Left ventricle myocardium inferior (tissue), 1 donor: ENCODE measurements at regions not wholly inside any gene's neighbourhood (a gene's known extent, or its start where the extent isn't known, plus 50 kb on each side); places are given as distances from the start of the nearest gene placed in this dataset.
"Not testable (repeated sequence)": the region's sequence is repeated elsewhere in the genome, so short reads cannot be mapped to it uniquely, and the experiment has no call there.

Experiments used
- DNase-seq: peaks from one replicate; pipeline ENCODE4 v3.0.0-alpha.2; 2020
- H3K27ac ChIP-seq: fragments of 200-600 bp; replicated peaks from 2 replicates; pipeline ENCODE4 v1.8.0; 2021
- H3K27me3 ChIP-seq: fragments of 200-600 bp; 2 replicates; pipeline ENCODE4 v1.8.0; 2021; ENCODE audit warnings: low read depth
- H3K36me3 ChIP-seq: fragments of 200-600 bp; 2 replicates; pipeline ENCODE4 v1.8.0; 2021
- H3K4me1 ChIP-seq: fragments of 200-600 bp; 2 replicates; pipeline ENCODE4 v1.8.0; 2021
- H3K4me3 ChIP-seq: fragments of 200-600 bp; 2 replicates; pipeline ENCODE4 v1.8.0; 2021; ENCODE audit warnings: mild to moderate bottlenecking, moderate library complexity
- H3K9me3 ChIP-seq: fragments of 200-600 bp; replicated peaks from 2 replicates; pipeline ENCODE4 v1.8.0; 2021
- intact Hi-C: fragments of 100-400 bp; cut with micrococcal nuclease; formaldehyde crosslinking; loops from one replicate; pipeline ENCODE4 v1.11.0; 2022
- TF ChIP-seq, protein P1 (sequence below): fragments of 200-600 bp; IDR thresholded peaks from 2 replicates; pipeline ENCODE4 v1.8.0; 2021; ENCODE audit warnings: antibody characterized with exemption, mild to moderate bottlenecking, borderline replicate concordance
- donor health status: DM: no; HTN: yes; CAD: no; lungs with severe emphysema.

DNA sequence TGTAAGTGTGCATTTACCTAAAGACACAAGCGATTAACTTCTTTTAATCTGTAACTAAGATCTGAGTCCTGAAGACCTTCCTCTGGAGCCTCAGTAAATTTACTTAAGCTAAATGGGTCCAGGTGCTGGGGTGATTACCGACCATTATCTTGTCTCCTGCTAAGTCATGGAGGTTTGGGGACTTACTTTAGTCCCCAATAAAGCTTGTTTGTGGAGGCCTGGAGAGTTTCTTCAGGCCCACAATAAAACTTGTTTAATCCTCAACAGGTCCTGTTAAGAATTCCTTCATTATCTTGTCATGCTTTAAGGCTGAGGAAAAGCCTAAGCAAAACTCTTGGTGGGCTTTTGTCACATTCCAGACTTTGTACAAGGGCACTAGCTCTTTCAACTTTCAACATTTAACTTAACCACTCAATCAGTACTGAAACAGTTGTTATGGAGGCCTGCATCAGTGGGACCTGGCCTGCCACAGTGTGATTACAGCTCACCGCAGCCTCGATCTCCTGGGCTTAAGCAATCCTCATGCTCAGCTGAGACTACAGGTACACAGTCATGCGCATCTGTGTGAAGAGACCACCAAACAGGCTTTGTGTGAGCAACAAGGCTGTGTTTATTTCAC is 84.0 kb downstream of the FMO4 start:
- DNase-seq, result no peak
- no peak overlapping the region for H3K4me3 ChIP-seq
- H3K27me3 ChIP-seq, result no peaks in the 10 kb centered on the region
- TF ChIP-seq, protein P1, sequence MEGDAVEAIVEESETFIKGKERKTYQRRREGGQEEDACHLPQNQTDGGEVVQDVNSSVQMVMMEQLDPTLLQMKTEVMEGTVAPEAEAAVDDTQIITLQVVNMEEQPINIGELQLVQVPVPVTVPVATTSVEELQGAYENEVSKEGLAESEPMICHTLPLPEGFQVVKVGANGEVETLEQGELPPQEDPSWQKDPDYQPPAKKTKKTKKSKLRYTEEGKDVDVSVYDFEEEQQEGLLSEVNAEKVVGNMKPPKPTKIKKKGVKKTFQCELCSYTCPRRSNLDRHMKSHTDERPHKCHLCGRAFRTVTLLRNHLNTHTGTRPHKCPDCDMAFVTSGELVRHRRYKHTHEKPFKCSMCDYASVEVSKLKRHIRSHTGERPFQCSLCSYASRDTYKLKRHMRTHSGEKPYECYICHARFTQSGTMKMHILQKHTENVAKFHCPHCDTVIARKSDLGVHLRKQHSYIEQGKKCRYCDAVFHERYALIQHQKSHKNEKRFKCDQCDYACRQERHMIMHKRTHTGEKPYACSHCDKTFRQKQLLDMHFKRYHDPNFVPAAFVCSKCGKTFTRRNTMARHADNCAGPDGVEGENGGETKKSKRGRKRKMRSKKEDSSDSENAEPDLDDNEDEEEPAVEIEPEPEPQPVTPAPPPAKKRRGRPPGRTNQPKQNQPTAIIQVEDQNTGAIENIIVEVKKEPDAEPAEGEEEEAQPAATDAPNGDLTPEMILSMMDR, result no peak
- peaks cover 3% of the 10 kb centered on the region for H3K9me3 ChIP-seq
- H3K4me1 ChIP-seq, result peaks cover 4% of the 10 kb centered on the region
- H3K27ac ChIP-seq, result no peak overlapping the region
- no peaks in the 10 kb centered on the region for H3K36me3 ChIP-seq
- intact Hi-C loops, result no loop called here

DNA sequence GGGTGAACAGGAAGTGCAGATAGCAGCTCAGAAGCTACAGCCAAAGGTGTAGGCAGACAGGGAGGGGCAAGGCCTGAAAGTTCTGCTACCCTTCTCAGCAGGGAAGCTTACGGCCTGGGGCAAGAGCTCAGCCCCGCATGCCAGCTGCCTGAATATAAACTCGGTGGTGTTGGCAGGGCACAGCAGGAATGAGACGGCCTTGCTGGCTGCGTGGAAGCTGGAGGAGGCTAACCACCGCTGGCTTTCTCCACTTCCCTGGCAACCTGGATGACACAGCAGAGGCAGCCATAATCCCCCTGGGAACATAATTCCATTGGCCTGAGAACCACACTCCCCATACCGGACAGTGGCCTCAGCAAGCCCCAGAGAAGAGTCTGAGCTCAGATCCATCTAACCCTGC is 81.9 kb upstream of the PRRC2C start:
- Histone ChIP-seq H3K27ac (no peak overlapping the region), H3K9me3 (peaks cover 16% of the 10 kb centered on the region), H3K36me3 (no peaks in the 10 kb centered on the region), H3K27me3 (no peaks in the 10 kb centered on the region), H3K4me1 (no peaks in the 10 kb centered on the region), H3K4me3 (no peak overlapping the region)
- no peak for DNase-seq
- TF ChIP-seq, protein P1, result no peak
- intact Hi-C loops, result no loop called here

DNA sequence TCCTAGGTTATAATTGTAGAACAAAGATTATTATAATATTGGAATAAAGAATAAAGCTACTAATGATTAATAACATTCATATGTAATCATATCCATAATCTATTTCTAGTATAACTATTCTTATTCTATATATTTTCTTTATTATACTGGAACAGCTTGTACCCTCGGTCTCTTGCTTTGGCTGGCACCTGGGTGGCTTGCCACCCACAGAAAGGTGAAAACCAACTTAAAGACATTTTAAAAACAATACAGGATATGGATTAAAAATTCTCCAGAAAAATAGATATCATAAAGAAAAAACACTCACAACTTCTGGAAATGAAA is 80.0 kb upstream of the PRRC2C start:
- no peaks in the 10 kb centered on the region for H3K36me3 ChIP-seq
- H3K4me3 ChIP-seq, result no peak overlapping the region
- no peaks in the 10 kb centered on the region for H3K4me1 ChIP-seq
- no peaks in the 10 kb centered on the region for H3K27me3 ChIP-seq
- H3K9me3 ChIP-seq, result peaks cover 16% of the 10 kb centered on the region
- intact Hi-C loops, result no loop called here
- DNase-seq, result no peak
- TF ChIP-seq, protein P1, result no peak
- H3K27ac ChIP-seq, result no peak overlapping the region

DNA sequence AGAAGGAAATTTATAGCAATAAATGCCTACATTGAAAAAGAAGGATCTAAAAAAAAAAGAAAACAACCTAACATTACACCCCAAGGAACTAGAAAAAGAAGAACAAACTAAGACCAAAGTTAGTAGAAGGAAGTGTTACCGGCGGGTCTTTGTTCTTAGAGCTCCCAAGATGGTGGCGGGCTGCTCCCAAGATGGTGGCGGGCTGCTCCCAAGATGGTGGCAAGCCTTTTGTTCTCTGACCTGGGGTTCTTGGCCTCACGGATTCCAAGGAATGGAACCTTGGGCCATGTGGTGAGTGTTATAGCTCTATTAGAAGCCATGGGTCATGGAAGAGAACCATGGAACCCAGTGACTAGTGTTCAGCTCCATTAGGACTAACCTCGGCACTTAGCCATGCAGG is 71.8 kb upstream of the PRRC2C start:
- H3K27ac ChIP-seq, H3K36me3 ChIP-seq, H3K27me3 ChIP-seq, H3K4me3 ChIP-seq, intact Hi-C loops, H3K4me1 ChIP-seq, DNase-seq: not testable (repeated sequence)
- peaks cover 13% of the 10 kb centered on the region for H3K9me3 ChIP-seq

DNA sequence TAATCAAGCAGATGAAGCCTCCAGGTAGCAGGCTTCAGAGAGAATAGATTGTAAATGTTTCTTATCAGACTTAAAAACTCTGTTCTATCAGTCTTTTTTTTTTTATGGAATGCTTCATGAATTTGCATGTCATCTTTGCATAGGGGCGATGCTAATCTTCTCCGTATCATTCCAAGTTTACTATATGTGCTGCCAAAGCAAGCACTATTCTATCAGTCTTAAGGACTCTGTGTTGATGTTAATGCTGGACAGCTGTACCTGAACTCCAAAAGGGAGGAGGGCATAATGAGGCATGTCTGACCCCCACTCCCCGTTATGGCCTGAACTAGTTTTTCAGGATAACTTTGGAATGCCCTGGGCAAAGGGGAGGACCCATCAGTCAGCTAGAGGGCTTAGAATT is 66.8 kb upstream of the PRRC2C start:
- Histone ChIP-seq H3K27me3 (no peaks in the 10 kb centered on the region), H3K9me3 (peaks cover 13% of the 10 kb centered on the region), H3K4me1 (peaks cover 17% of the 10 kb centered on the region), H3K36me3 (no peaks in the 10 kb centered on the region), H3K4me3 (no peak overlapping the region), H3K27ac (no peak overlapping the region)
- intact Hi-C loops, result no loop called here
- TF ChIP-seq, protein P1, result no peak
- no peak for DNase-seq

DNA sequence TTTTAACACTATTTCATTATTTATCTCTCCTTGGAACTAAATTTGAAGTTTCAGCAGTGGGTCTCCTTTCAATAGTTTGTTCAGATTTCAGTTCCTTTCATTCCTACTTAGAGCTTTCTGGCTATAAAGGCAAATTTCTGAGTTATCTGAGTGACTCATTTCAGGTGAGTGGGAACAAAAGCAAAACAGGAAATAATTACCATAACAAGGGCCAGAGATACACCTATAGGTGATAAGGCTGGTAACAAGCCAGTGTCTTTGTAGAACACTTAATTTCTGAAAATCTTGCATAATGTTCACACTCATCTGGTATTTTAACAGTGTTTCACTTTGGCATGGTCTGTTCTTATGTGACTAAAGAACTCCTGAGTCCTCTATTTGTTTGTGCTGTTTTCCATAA is 64.5 kb upstream of the PRRC2C start:
- H3K4me1 ChIP-seq, result peaks cover 17% of the 10 kb centered on the region
- DNase-seq, result no peak
- TF ChIP-seq, protein P1, result no peak
- H3K36me3 ChIP-seq, result no peaks in the 10 kb centered on the region
- intact Hi-C loops, result no loop called here
- no peak overlapping the region for H3K4me3 ChIP-seq
- H3K9me3 ChIP-seq, result peaks cover 8% of the 10 kb centered on the region
- H3K27ac ChIP-seq, result no peak overlapping the region
- H3K27me3 ChIP-seq, result no peaks in the 10 kb centered on the region
